GM12878 (cell line): ENCODE measurements at regions not wholly inside any gene's neighbourhood (a gene's known extent, or its start where the extent isn't known, plus 50 kb on each side); places are given as distances from the start of the nearest gene placed in this dataset.

Experiments
- ATAC-seq: fragments of 200-7000 bp; cut with Tn5 transposase; 3 replicates; pipeline ENCODE4 v1.9.1; 2020; ENCODE audit warnings: mild to moderate bottlenecking, moderate library complexity
- BruUV-seq: library from RNA; stranded (reverse); fragments of 400-500 nt; replicated peaks from 2 replicates; lab custom pipeline; 2021; lab: Mats Ljungman, UMichigan
- CTCF ChIA-PET: fragments of 300-600 bp; sonication (Branson Sonifier 250); formaldehyde crosslinking; extraction: SDS; loops from one replicate; lab custom pipeline; 2021; ENCODE audit warnings: inconsistent platforms; lab: Yijun Ruan, JAX
- POLR2A ChIA-PET: fragments of 350-600 bp; formaldehyde crosslinking; extraction: SDS; loops from one replicate; lab custom pipeline; 2021; ENCODE audit warnings: inconsistent platforms; lab: Charles Lee
- RAD21 ChIA-PET: fragments of 300-600 bp; sonication (Branson Sonifier 250); formaldehyde crosslinking; loops from one replicate; lab custom pipeline; 2023; ENCODE audit warnings: antibody characterized with exemption; ENCODE audit not compliant: unreplicated experiment; lab: Charles Lee
- SMC1A ChIA-PET: fragments of 300-600 bp; sonication (Branson Sonifier 250); formaldehyde crosslinking; loops from one replicate; lab custom pipeline; 2023; ENCODE audit not compliant: unreplicated experiment, uncharacterized antibody; lab: Charles Lee
- DNase-seq: peaks from one replicate; pipeline ENCODE4 v3.0.0-alpha.2; 2011; ENCODE audit warnings: low read depth, low spot score
- FAIRE-seq: peaks from 3 replicates; lab custom pipeline; 2011; peaks lifted over from hg19 to GRCh38; lab: Jason Lieb, UNC
- H2AFZ ChIP-seq: 2 replicates; pipeline ENCODE4 v1.6.0; 2011; ENCODE audit warnings: low read depth, low read length, control low read depth; ENCODE audit not compliant: control insufficient read depth
- H3K27ac ChIP-seq: 2 replicates; pipeline ENCODE4 v1.5.1; 2011; ENCODE audit warnings: control low read depth; ENCODE audit not compliant: control insufficient read depth, insufficient read depth
- H3K27me3 ChIP-seq, 2 experiments: replicated peaks in 1 of 2; 2 replicates each; pipeline versions ENCODE4 v1.6.0 to v1.6.1; 2011; ENCODE audit warnings: low read length in 1 of 2; ENCODE audit not compliant: control insufficient read depth in 2 of 2, insufficient read depth in 2 of 2
- H3K36me3 ChIP-seq, 2 experiments: 2 replicates each; pipeline ENCODE4 v1.5.1; 2011; ENCODE audit warnings: low read length in 1 of 2; ENCODE audit not compliant: control insufficient read depth in 2 of 2, insufficient read depth in 2 of 2
- H3K4me1 ChIP-seq: 2 replicates; pipeline ENCODE4 v1.6.1; 2011; ENCODE audit warnings: mild to moderate bottlenecking, low read length, moderate library complexity, mixed read lengths; ENCODE audit not compliant: control insufficient read depth, insufficient read depth
- H3K4me2 ChIP-seq: 2 replicates; pipeline ENCODE4 v1.6.0; 2011; ENCODE audit warnings: control low read depth; ENCODE audit not compliant: control insufficient read depth, insufficient read depth
- H3K4me3 ChIP-seq: fragments of 200-600 bp; sonication (generic); 2 replicates; pipeline ENCODE4 v1.5.1; 2016
- H3K79me2 ChIP-seq: 2 replicates; pipeline ENCODE4 v1.6.0; 2011; ENCODE audit warnings: low read length; ENCODE audit not compliant: control insufficient read depth, insufficient read depth
- H3K9ac ChIP-seq: 2 replicates; pipeline ENCODE4 v1.8.0; 2011; ENCODE audit warnings: low read length, control low read depth, mixed read lengths; ENCODE audit not compliant: control insufficient read depth, insufficient read depth
- H3K9me3 ChIP-seq: replicated peaks from 3 replicates; pipeline ENCODE4 v1.5.1; 2011; ENCODE audit warnings: mild to moderate bottlenecking, low read length; ENCODE audit not compliant: control insufficient read depth, insufficient read depth
- H4K20me1 ChIP-seq: 2 replicates; pipeline ENCODE4 v1.6.0; 2011; ENCODE audit not compliant: control insufficient read depth, insufficient read depth
- CBX5 ChIP-seq: sonication (generic); IDR thresholded peaks from 2 replicates; pipeline ENCODE4 v1.6.1; 2016; ENCODE audit warnings: low read depth, moderate library complexity, mild to moderate bottlenecking, inconsistent platforms
- CEBPZ ChIP-seq: fragments of 150-350 bp; IDR thresholded peaks from 2 replicates; pipeline ENCODE4 v1.6.1; 2016; ENCODE audit warnings: low read depth, low read length
- EP300 ChIP-seq, 2 experiments: fragments of 150-350 bp in 1 of 2; IDR thresholded peaks; 2 replicates each; pipeline ENCODE4 v1.6.1; 2011 to 2012; ENCODE audit warnings: low read depth in 2 of 2, low read length in 2 of 2, borderline replicate concordance in 1 of 2, improper control_type of control experiment in 1 of 2, inconsistent platforms in 1 of 2; ENCODE audit not compliant: control insufficient read depth in 1 of 2
- GATAD2B ChIP-seq: fragments of 450-650 bp; conservative IDR thresholded peaks from 2 replicates; pipeline ENCODE4 v1.6.1; 2017; ENCODE audit warnings: low read depth, mild to moderate bottlenecking, moderate library complexity
- IKZF1 ChIP-seq: fragments of 450-650 bp; conservative IDR thresholded peaks from 2 replicates; pipeline ENCODE4 v1.6.1; 2017; ENCODE audit warnings: antibody characterized with exemption, mild to moderate bottlenecking
- MYB ChIP-seq: fragments of 150-350 bp; IDR thresholded peaks from 2 replicates; pipeline ENCODE4 v1.6.1; 2014; ENCODE audit warnings: mild to moderate bottlenecking, low read depth, low read length, borderline replicate concordance
- NBN ChIP-seq: fragments of 450-650 bp; IDR thresholded peaks from 2 replicates; pipeline ENCODE4 v1.6.1; 2016
- POLR2AphosphoS2 ChIP-seq: IDR thresholded peaks from 2 replicates; pipeline ENCODE4 v1.6.1; 2011; ENCODE audit warnings: low read depth, mild to moderate bottlenecking, low read length, improper control_type of control experiment, moderate library complexity
- RAD51 ChIP-seq: fragments of 450-650 bp; IDR thresholded peaks from 2 replicates; pipeline ENCODE4 v1.6.1; 2016; ENCODE audit warnings: moderate library complexity, mild to moderate bottlenecking, inconsistent platforms
- SIX5 ChIP-seq: IDR thresholded peaks from 2 replicates; pipeline ENCODE4 v1.6.1; 2011; ENCODE audit warnings: mild to moderate bottlenecking, low read depth, low read length, moderate library complexity; ENCODE audit not compliant: severe bottlenecking
- SRF ChIP-seq, 2 experiments: IDR thresholded peaks; 2 replicates each; pipeline ENCODE4 v1.6.1; 2011; ENCODE audit warnings: low read depth in 2 of 2, low read length in 2 of 2, mild to moderate bottlenecking in 1 of 2, moderate library complexity in 1 of 2
- TCF7 ChIP-seq: IDR thresholded peaks from 2 replicates; pipeline ENCODE4 v1.6.1; 2014; ENCODE audit warnings: antibody characterized with exemption, borderline replicate concordance
- WGBS: methylation state at CpG from one replicate; pipeline ENCODE4 v1.1.6; 2016; ENCODE audit warnings: low lambda C conversion rate; ENCODE audit not compliant: insufficient replicate concordance, insufficient coverage; ENCODE audit errors: missing lambda C conversion rate; 5-methylcytosine and 5-hydroxymethylcytosine counted together
- in situ Hi-C: fragments of 300-500 bp; cut with MboI; formaldehyde crosslinking; loops from 9 replicates; pipeline ENCODE4 v1.14.3; 2018; ENCODE audit warnings: mixed read lengths
- intact Hi-C: fragments of 100-400 bp; cut with micrococcal nuclease; formaldehyde crosslinking; loops from one replicate; pipeline ENCODE4 v1.14.2; 2022; ENCODE audit not compliant: unreplicated experiment
- TF ChIP-seq, protein P1 (sequence below): IDR thresholded peaks from 2 replicates; pipeline ENCODE4 v1.6.1; 2012; ENCODE audit warnings: improper control_type of control experiment, low read depth, low read length; ENCODE audit not compliant: insufficient replicate concordance

DNA sequence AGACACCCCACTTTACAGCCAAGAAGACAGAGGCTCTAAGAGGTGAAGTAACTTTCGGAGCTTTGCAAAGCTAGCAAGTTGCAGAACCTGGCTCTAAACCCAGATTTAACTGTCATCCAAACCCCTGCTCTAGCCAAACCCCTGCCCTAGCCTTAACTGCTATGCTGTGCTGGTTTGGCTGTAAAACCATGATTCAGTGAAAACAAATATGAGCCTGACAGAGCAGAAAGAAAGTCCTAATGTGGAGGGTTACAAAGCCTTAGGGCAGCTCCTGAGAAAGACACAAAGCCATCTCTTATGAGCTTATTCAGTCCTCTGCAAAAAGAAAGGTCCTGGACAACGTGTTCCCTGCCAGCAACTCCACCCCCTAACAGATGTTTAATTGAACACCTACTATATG lies 172.8 kb downstream of the KATNAL1 start (continued):
- TF ChIP-seq, protein P1, sequence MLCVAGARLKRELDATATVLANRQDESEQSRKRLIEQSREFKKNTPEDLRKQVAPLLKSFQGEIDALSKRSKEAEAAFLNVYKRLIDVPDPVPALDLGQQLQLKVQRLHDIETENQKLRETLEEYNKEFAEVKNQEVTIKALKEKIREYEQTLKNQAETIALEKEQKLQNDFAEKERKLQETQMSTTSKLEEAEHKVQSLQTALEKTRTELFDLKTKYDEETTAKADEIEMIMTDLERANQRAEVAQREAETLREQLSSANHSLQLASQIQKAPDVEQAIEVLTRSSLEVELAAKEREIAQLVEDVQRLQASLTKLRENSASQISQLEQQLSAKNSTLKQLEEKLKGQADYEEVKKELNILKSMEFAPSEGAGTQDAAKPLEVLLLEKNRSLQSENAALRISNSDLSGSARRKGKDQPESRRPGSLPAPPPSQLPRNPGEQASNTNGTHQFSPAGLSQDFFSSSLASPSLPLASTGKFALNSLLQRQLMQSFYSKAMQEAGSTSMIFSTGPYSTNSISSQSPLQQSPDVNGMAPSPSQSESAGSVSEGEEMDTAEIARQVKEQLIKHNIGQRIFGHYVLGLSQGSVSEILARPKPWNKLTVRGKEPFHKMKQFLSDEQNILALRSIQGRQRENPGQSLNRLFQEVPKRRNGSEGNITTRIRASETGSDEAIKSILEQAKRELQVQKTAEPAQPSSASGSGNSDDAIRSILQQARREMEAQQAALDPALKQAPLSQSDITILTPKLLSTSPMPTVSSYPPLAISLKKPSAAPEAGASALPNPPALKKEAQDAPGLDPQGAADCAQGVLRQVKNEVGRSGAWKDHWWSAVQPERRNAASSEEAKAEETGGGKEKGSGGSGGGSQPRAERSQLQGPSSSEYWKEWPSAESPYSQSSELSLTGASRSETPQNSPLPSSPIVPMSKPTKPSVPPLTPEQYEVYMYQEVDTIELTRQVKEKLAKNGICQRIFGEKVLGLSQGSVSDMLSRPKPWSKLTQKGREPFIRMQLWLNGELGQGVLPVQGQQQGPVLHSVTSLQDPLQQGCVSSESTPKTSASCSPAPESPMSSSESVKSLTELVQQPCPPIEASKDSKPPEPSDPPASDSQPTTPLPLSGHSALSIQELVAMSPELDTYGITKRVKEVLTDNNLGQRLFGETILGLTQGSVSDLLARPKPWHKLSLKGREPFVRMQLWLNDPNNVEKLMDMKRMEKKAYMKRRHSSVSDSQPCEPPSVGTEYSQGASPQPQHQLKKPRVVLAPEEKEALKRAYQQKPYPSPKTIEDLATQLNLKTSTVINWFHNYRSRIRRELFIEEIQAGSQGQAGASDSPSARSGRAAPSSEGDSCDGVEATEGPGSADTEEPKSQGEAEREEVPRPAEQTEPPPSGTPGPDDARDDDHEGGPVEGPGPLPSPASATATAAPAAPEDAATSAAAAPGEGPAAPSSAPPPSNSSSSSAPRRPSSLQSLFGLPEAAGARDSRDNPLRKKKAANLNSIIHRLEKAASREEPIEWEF: no peak
- no peak for TF ChIP-seq NBN
- TF ChIP-seq POLR2AphosphoS2: no peak

- WGBS: 53% methylated on average over 7 of the region's 7 CpGs
- BruUV-seq: no TSS peak
- no peak for DNase-seq
- Histone ChIP-seq H3K4me2 (no peak overlapping the region), H3K36me3 (no peaks in the 10 kb centered on the region), H3K27me3 (no peaks in the 10 kb centered on the region), H4K20me1 (no peaks in the 10 kb centered on the region), H3K4me3 (no peak overlapping the region), H3K79me2 (no peaks in the 10 kb centered on the region), H2AFZ (no peak overlapping the region), H3K9me3 (no peaks in the 10 kb centered on the region), H3K9ac (no peak overlapping the region), H3K27ac (no peak overlapping the region), H3K4me1 (no peaks in the 10 kb centered on the region)
- in situ Hi-C loops (no loop called here), intact Hi-C loops (loop anchor here (2.0 to 5.0 kb wide), 5 partner anchors 103 to 668 kb away; no protein-coding TSS in a partner anchor)
- ChIA-PET RAD21 (interaction anchor here (0.7 to 4.2 kb wide), 13 partner anchors 8 to 663 kb away, joined by 3 to 82 read pairs (median 16); no protein-coding TSS in a partner anchor), POLR2A (interaction anchor here (1.3 kb wide), 1 partner anchor 23 kb away, joined by 3 read pairs; no protein-coding TSS in a partner anchor), SMC1A (interaction anchor here (0.7 to 4.9 kb wide), 13 partner anchors 8 to 328 kb away, joined by 3 to 64 read pairs (median 4); no protein-coding TSS in a partner anchor), CTCF (interaction anchor here (0.6 to 8.0 kb wide), 16 partner anchors 11 to 1002 kb away, joined by 3 to 94 read pairs (median 13); partner anchors contain the start of gene KATNAL1)
- FAIRE-seq: no peak
- ATAC-seq: no peak
- TF ChIP-seq RAD51: no peak
- no peak for TF ChIP-seq CBX5
- TF ChIP-seq IKZF1: no peak
- TF ChIP-seq EP300 (IDR thresholded peaks at IDR 0.05; ENCODE audit: borderline replicate concordance in 1 of 2, control insufficient read depth in 1 of 2, low read depth in 2 of 2, low read length in 2 of 2): no peak
- TF ChIP-seq SRF (IDR thresholded peaks at IDR 0.05; ENCODE audit: low read depth in 2 of 2, low read length in 2 of 2): no peak
- no peak for TF ChIP-seq SIX5
- no peak for TF ChIP-seq GATAD2B
- TF ChIP-seq MYB: no peak
- TF ChIP-seq TCF7: no peak
- TF ChIP-seq CEBPZ: no peak
These were observed 173.4 kb downstream of the KATNAL1 start for GRCh38 chr13:30133996-30134395.
